ENCODE measurements at regions not wholly inside any gene's neighbourhood (a gene's known extent, or its start where the extent isn't known, plus 50 kb on each side); places are given as distances from the start of the nearest gene placed in this dataset.

GRCh38 chr5:2531318-2531717, 220.2 kb downstream of the IRX2 start:
- no TSS peak for BruUV-seq (replicated peaks)

More at GRCh38 chr5:2531318-2531717, 220.2 kb downstream of the IRX2 start:
- H3K9me3 ChIP-seq (replicated peaks; ENCODE audit: control insufficient read depth, insufficient read depth, low read length): peaks cover 2% of the 10 kb centered on the region
- no peak overlapping the region for H3K27ac ChIP-seq (ENCODE audit: insufficient read depth, low read depth, low read length)
- H3K4me3 ChIP-seq (replicated peaks in 1 of 3; ENCODE audit: insufficient read depth in 1 of 3, low read depth in 1 of 3, low read length in 3 of 3): no peak overlapping the region
- TF ChIP-seq POLR2AphosphoS5 (IDR thresholded peaks at IDR 0.05; ENCODE audit: insufficient read depth, low read depth, low read length) (no peak), POLR2A (IDR thresholded peaks at IDR 0.05; ENCODE audit: low read depth, low read length) (no peak), EZH2 (IDR thresholded peaks at IDR 0.05; ENCODE audit: borderline replicate concordance, low read depth, low read length, severe bottlenecking) (no peak), GATA2 (IDR thresholded peaks at IDR 0.05; ENCODE audit: insufficient read depth, insufficient read length, low read depth, low read length) (no peak), MAX (IDR thresholded peaks at IDR 0.05; ENCODE audit: insufficient read depth, insufficient read length) (no peak), FOS (IDR thresholded peaks at IDR 0.05; ENCODE audit: borderline replicate concordance, insufficient read depth, low read length) (no peak), MYC (IDR thresholded peaks at IDR 0.05; ENCODE audit: low read depth, low read length) (no peak), JUN (IDR thresholded peaks at IDR 0.05; ENCODE audit: borderline replicate concordance, insufficient read depth, insufficient read length, low read depth) (no peak), CTCF (IDR thresholded peaks at IDR 0.05; ENCODE audit: extremely low read depth in 1 of 2, insufficient read depth in 1 of 2, low read depth in 1 of 2, low read length in 2 of 2) (no peak)
- no peaks in the 10 kb centered on the region for H4K20me1 ChIP-seq (replicated peaks; ENCODE audit: control insufficient read depth, extremely low read depth, insufficient read depth, low read length)
- dilution Hi-C loops (cut with MboI; ENCODE audit: extremely low pct_ligation_motif_present, low sequenced_read_pairs): no loop called here
- ChIA-PET CTCF (no interaction called here), POLR2A (no interaction called here)
- H3K36me3 ChIP-seq (ENCODE audit: control insufficient read depth in 2 of 2, extremely low read depth in 1 of 2, insufficient read depth in 2 of 2, low read length in 2 of 2): no peaks in the 10 kb centered on the region
- no peaks in the 10 kb centered on the region for H3K27me3 ChIP-seq (ENCODE audit: control insufficient read depth in 2 of 2, insufficient read depth in 2 of 2, low read length in 2 of 2)
- no peaks in the 10 kb centered on the region for H3K4me1 ChIP-seq (ENCODE audit: control insufficient read depth, extremely low read depth, insufficient read depth, low read length)
- FAIRE-seq (no peak), DNase-seq (ENCODE audit: low read depth, low spot score) (no peak)
- no peak overlapping the region for H3K9ac ChIP-seq (replicated peaks; ENCODE audit: extremely low read depth, insufficient read depth, low read length)
- H2AFZ ChIP-seq (ENCODE audit: low read depth, low read length): no peak overlapping the region
- no peaks in the 10 kb centered on the region for H3K79me2 ChIP-seq (ENCODE audit: control insufficient read depth, insufficient read depth, low read length)
- H3K9me1 ChIP-seq (replicated peaks; ENCODE audit: control insufficient read depth, extremely low read depth, insufficient read depth, low read length): no peaks in the 10 kb centered on the region
- no peak overlapping the region for H3K4me2 ChIP-seq (ENCODE audit: insufficient read depth, low read length)
- intact Hi-C loops (cut with micrococcal nuclease): no loop called here

Data from endothelial cell of umbilical vein (primary cell).